ENCODE measurements at regions not wholly inside any gene's neighbourhood (a gene's known extent, or its start where the extent isn't known, plus 50 kb on each side); places are given as distances from the start of the nearest gene placed in this dataset.

GRCh38 chr4:32393806-32394205, 1673.6 kb downstream of the PCDH7 start:
- no peak for DNase-seq (ENCODE audit: low read depth)

- no peak for DNase-seq (ENCODE audit: low read depth)
Observed at GRCh38 chr4:32394255-32394654, 1674.1 kb downstream of the PCDH7 start.

- DNase-seq (ENCODE audit: low read depth), result no peak
Observed at GRCh38 chr4:32396507-32397070, 1676.4 kb downstream of the PCDH7 start.

DNA sequence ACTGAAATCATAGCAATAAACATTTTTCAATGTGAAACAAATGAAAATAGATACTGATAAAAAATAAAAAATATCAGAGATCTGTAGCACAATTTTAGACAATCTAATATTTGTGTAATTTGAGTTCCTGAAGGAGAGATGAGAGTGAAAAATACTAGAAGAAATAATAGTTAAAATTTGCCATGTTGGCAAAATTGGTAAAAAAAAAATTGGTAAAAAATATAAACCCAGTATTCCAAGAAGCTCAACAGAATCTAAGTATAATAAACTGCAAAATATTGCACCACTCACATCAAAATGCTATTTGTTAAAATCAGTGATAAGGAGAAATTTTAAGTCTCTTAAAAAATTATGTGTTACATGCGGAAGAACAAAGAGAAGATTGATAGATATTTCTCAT, 1680.7 kb downstream of the PCDH7 start:
- DNase-seq (ENCODE audit: low read depth), result no peak

- no peak for DNase-seq (ENCODE audit: low read depth)
Observed at GRCh38 chr4:32417113-32417704, 1697.0 kb downstream of the PCDH7 start.

DNA sequence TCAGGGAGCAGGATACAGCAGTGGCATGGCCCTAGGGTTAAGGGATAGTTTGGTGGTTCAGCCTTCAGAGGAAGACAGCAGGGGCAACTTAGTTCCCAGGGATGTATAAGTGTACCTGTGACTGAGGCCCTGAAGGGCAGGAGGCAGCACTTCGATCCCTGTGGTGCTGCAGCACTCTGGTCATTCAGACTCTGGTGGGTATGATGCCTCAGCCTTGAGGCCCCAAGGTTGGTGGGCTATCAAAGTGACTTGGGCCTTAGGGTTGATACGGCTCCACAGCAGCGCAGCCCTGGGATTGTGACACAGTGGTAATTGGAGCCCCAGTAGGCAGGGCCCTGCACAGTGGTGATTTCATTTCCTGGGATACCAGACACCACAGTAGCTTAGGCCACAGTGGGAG, 1703.1 kb downstream of the PCDH7 start:
- DNase-seq (ENCODE audit: low read depth), result no peak

GRCh38 chr4:32425243-32425642, 1705.1 kb downstream of the PCDH7 start:
- no peak for DNase-seq (ENCODE audit: low read depth)

DNA sequence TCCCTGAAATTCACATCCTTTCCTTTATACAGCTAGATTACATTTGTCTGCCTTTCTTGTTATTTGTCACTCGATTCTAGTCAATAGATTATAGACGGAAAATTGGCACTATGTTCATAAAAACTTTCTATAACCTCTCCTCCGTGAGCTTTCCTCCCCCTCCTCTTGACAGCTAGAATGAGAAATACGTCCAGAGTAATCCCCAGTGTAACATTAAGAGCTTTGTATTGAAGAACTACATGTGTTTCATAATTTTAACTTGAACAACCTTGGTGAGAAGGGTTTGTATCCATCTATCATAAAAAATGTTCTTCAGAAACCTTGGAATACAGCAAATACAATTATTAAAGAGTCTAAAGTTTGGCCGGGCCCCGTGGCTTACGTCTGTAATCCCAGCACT, 1707.4 kb downstream of the PCDH7 start:
- DNase-seq (ENCODE audit: low read depth), result no peak

DNA sequence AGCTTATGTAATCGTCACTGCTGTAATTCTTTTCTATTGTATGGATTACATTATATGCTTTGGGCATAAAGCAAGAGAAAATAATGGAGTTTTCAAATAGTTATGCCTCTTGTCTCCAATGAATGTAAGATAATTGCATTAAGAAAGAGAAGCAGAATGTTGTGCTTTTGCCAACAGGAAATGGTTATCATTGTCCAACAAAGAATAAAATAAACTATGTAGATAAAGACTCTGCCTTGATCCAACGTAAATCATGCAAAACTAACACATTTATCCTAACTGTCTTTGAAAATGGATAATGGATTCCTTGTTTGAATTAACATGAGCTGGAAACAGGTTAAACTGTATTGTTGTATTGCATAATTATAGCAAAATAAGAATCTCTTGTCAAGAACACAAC, 1709.0 kb downstream of the PCDH7 start:
- DNase-seq (ENCODE audit: low read depth), result no peak

DNA sequence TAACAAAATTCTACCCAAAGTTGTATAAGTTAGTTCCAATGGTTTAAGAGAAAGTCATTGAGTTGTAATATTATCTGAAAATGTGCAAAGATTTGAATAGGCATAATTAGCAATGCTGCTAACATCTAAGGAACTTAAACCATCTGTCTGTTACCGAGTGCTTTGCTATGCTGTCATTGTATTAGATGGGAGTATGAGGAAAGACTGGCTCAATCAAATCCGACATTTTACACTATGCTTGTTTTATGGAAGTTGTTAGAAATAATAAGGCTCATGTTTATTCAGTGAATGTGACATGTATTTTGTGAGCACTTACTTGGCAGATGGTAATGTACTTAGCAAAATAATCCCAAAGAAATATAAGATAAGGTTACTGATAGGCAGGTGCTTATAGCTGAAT, 1715.1 kb downstream of the PCDH7 start:
- no peak for DNase-seq (ENCODE audit: low read depth)

DNA sequence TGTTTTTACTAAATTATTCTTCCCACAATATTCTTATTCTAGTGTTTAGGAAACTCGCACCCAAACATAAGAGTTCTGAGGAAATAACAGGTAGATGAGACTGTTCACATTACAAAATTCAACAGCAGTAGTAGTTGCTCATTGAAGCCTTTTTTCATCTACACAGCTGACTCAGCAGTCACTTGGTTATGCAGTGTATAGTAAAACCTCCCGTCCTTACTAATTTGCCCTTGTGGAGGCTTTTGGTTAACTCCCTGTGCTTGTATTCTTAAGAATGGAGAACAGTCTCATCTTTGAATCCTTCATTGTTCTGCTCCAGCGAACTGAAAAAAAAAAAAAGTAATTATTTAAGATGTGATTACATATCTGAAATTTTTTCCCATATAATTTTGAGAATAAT, 1716.6 kb downstream of the PCDH7 start:
- no peak for DNase-seq (ENCODE audit: low read depth)

DNA sequence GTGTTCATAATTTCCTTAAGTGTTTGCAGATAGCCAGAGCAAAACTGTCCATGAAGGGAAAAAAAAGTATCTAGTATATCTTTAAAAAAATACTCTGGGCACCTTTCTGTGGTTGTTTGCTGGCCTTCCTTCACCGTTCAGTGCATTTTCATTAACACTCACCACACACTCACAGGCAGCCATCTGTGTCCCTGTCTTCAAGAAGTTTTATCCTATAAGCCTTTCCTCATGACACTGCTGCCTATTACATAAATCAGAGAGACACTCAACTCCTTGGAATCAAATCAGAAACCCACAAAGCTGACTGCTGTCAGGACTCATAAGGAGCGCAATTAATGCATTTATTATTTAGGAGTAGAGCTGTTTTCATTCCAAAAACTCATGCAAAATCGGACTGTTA, 1720.2 kb downstream of the PCDH7 start:
- DNase-seq (ENCODE audit: low read depth), result no peak

- DNase-seq (ENCODE audit: low read depth), result no peak
Observed at GRCh38 chr4:32454482-32454881, 1734.3 kb downstream of the PCDH7 start.

DNA sequence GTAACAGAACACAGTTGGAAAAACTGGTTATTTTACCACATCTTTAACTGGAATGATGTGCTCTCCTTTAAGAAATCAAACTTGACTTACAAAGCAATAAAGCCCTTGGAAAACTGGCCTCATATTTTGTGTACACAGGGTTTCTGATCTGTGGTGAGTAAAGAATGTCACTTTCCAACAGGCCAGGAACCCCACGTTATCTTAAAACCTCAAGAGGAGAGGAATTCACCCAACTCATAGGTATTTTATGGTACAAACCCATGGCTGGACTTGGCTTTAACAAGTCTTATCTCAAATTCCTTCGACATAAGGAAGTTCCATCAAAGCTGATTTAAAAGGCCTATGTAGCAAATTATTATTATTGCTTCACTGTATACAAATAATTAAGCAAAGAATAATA, 1735.1 kb downstream of the PCDH7 start:
- DNase-seq (ENCODE audit: low read depth), result no peak

DNA sequence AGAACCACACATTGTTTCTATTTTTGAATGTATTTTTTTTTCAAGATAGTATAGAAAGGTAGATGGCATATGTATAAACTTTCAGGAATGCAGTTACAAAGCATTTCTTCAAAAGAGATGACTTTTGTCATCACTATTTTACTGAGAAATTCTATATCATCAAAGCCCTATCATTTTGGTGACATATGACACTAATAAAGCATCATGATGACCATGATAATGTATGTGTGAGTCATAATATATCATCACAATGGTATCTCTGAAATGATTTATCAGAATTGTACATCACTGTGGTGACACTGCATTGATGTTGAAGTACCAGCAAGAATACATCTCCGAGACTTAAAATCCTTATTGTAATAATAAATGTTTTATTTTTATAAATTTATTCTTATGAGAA, 1740.8 kb downstream of the PCDH7 start:
- DNase-seq (ENCODE audit: low read depth), result no peak

DNA sequence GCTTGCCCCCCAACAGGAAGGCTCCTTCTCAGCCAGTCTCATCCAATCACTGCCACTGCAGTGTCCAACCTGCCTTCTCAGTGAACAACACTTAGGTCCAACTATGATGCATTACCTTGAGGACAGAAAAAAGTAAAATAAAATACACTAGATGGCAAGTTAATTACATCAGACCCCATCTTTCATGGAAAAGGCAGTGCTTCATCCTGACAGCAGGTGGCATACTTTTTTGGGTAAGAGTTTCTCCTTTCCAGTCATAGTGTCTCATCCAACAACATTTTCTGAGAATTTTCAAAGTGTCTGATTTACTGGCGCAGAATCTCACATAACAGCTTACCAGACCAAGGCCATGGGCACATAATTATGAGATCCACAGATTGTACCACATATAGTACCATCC, 1742.8 kb downstream of the PCDH7 start:
- no peak for DNase-seq (ENCODE audit: low read depth)

- DNase-seq (ENCODE audit: low read depth), result no peak
Observed at GRCh38 chr4:32470087-32470585, 1750.0 kb downstream of the PCDH7 start.

- DNase-seq (ENCODE audit: low read depth), result peak; percentile 7
Observed at GRCh38 chr4:32472918-32473317, 1752.7 kb downstream of the PCDH7 start.

- no peak for DNase-seq (ENCODE audit: low read depth)
Observed at GRCh38 chr4:32475710-32476109, 1755.5 kb downstream of the PCDH7 start.

DNA sequence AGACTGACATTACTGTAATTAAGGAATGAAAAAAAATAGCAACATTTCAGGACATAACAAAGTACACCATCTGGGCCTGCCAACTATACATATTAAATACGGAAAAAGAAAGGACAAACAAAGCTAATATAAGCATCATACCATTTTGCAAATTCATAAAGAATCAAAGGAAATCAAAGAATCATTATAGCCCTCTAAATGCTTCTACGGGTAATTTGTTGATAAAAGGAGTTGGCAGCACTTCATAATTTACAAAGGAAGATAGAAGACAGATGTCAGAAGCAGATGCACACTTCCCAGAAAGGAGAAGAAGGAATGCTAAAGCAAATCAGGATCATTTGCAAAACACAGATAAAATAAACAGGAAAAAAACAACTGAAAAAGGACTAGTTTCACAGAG, 1757.3 kb downstream of the PCDH7 start:
- no peak for DNase-seq (ENCODE audit: low read depth)

- no peak for DNase-seq (ENCODE audit: low read depth)
Observed at GRCh38 chr4:32485956-32486355, 1765.8 kb downstream of the PCDH7 start.

DNA sequence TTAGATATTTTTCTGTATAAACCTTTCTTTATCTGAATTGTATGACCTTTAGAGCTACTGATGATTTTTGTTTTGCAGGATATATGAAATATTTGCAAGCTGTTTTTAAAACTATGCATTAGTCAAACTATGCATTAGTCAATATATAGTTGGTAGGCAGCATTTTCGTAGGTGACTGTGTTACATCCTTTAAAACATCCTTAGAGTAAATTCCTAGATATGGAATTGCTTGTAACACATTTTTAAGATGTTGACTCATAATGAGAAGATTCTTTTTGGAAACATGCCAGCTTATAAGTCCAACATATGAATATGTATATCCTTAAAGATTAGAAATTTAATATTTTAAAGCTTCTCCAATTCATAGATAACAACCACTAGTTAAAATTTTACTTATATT, 1768.5 kb downstream of the PCDH7 start:
- peak; percentile 2 for DNase-seq (ENCODE audit: low read depth)

- DNase-seq (ENCODE audit: low read depth), result no peak
Observed at GRCh38 chr4:32499171-32499570, 1779.0 kb downstream of the PCDH7 start.

DNA sequence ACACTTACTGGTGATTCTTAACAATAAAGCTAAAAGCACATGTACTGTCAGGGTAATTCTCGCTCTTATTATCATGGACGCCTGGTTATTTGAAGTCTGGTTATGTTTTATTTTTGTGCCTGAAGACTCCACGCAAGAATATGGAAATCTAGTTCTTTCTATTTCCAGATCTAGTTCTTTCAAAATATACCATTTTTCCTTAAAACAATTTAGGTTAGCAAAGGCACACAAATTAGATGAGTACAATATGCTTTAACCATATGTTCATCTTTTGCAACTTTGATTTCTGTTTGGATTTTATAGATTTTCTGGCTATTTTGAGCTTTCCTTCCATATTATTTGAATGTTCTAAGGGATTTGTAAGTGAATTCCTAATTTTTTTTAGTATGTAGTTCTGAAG, 1783.1 kb downstream of the PCDH7 start:
- DNase-seq (ENCODE audit: low read depth), result no peak
